Neural cell (in vitro differentiated cells): ENCODE measurements at regions not wholly inside any gene's neighbourhood (a gene's known extent, or its start where the extent isn't known, plus 50 kb on each side); places are given as distances from the start of the nearest gene placed in this dataset.

Experiments
- H2AFZ ChIP-seq: fragments of 200-600, 300-800 bp; sonication (generic), shearing (Covaris generic); 2 replicates; pipeline ENCODE4 v1.6.0; 2014; ENCODE audit warnings: low read depth, mild to moderate bottlenecking, antibody characterized with exemption, low read length, moderate library complexity
- H3F3A ChIP-seq: fragments of 200-600 bp; shearing (Covaris generic); 2 replicates; pipeline ENCODE4 v1.6.1; 2016; ENCODE audit warnings: mild to moderate bottlenecking, moderate library complexity, mixed read lengths, antibody characterized with exemption, low read length; ENCODE audit not compliant: insufficient read depth, poor library complexity, severe bottlenecking
- H3K27ac ChIP-seq: fragments of 200-600, 300-800 bp; sonication (generic), shearing (Covaris generic); 2 replicates; pipeline ENCODE4 v1.5.1; 2014; ENCODE audit warnings: mild to moderate bottlenecking, low read length, moderate library complexity
- H3K27me3 ChIP-seq: fragments of 300-800, 200-600 bp; sonication (generic), shearing (Covaris generic); 2 replicates; pipeline ENCODE4 v1.6.0; 2014; ENCODE audit warnings: mild to moderate bottlenecking, low read depth, low read length, moderate library complexity; ENCODE audit not compliant: insufficient read depth
- H3K36me3 ChIP-seq: fragments of 300-800, 200-600 bp; sonication (generic), shearing (Covaris generic); 2 replicates; pipeline ENCODE4 v1.5.1; 2014; ENCODE audit warnings: mild to moderate bottlenecking, antibody characterized with exemption, low read length, moderate library complexity; ENCODE audit not compliant: insufficient read depth
- H3K4me2 ChIP-seq: fragments of 300-800, 200-600 bp; sonication (generic), shearing (Covaris generic); 2 replicates; pipeline ENCODE4 v1.6.0; 2014; ENCODE audit warnings: mild to moderate bottlenecking, low read length
- H3K4me3 ChIP-seq: fragments of 300-800, 200-600 bp; sonication (generic), shearing (Covaris generic); 2 replicates; pipeline ENCODE4 v1.5.1; 2014; ENCODE audit warnings: mild to moderate bottlenecking, low read length, moderate library complexity
- H3K79me2 ChIP-seq: fragments of 200-600 bp; shearing (Covaris generic); replicated peaks from 2 replicates; pipeline ENCODE4 v1.6.0; 2014; ENCODE audit warnings: mild to moderate bottlenecking, low read length, moderate library complexity; ENCODE audit not compliant: insufficient read depth
- H3K9ac ChIP-seq: fragments of 300-800, 200-600 bp; sonication (generic), shearing (Covaris generic); 2 replicates; pipeline ENCODE4 v1.6.1; 2016; ENCODE audit warnings: mild to moderate bottlenecking, low read length, mixed read lengths
- H3K9me2 ChIP-seq: fragments of 200-600 bp; shearing (Covaris generic); 2 replicates; pipeline ENCODE4 v1.6.1; 2016; ENCODE audit warnings: mild to moderate bottlenecking, low read length, mixed read lengths; ENCODE audit not compliant: insufficient read depth
- H3K9me3 ChIP-seq: fragments of 200-600, 300-800 bp; sonication (generic), shearing (Covaris generic); 2 replicates; pipeline ENCODE4 v1.6.1; 2016; ENCODE audit warnings: mild to moderate bottlenecking, mixed run types, low read length, moderate library complexity, mixed read lengths
- H4K20me1 ChIP-seq: fragments of 200-600 bp; shearing (Covaris generic); 2 replicates; pipeline ENCODE4 v1.6.1; 2016; ENCODE audit warnings: mild to moderate bottlenecking, mixed run types; ENCODE audit not compliant: insufficient read depth
- EP300 ChIP-seq: fragments of 450-650 bp; conservative IDR thresholded peaks from 2 replicates; pipeline ENCODE4 v1.6.1; 2014; ENCODE audit warnings: antibody characterized with exemption, mild to moderate bottlenecking, moderate library complexity; ENCODE audit not compliant: poor library complexity, severe bottlenecking
- EZH2 ChIP-seq: fragments of 200-600, 300-800 bp; shearing (Covaris generic), sonication (generic); IDR thresholded peaks from 2 replicates; pipeline ENCODE4 v1.6.1; 2014; ENCODE audit warnings: antibody characterized with exemption, low read length, borderline replicate concordance, mild to moderate bottlenecking; ENCODE audit not compliant: insufficient read depth, poor library complexity, severe bottlenecking
- MXI1 ChIP-seq: fragments of 450-650 bp; conservative IDR thresholded peaks from 2 replicates; pipeline ENCODE4 v1.6.1; 2014; ENCODE audit warnings: antibody characterized with exemption, mild to moderate bottlenecking; ENCODE audit not compliant: poor library complexity, severe bottlenecking
- POLR2AphosphoS5 ChIP-seq: IDR thresholded peaks from 2 replicates; pipeline ENCODE4 v1.6.1; 2012
- RAD21 ChIP-seq: fragments of 450-650 bp; conservative IDR thresholded peaks from 2 replicates; pipeline ENCODE4 v1.6.1; 2014; ENCODE audit warnings: antibody characterized with exemption, mild to moderate bottlenecking, moderate library complexity
- SMC3 ChIP-seq: fragments of 450-650 bp; conservative IDR thresholded peaks from 2 replicates; pipeline ENCODE4 v1.6.1; 2014; ENCODE audit warnings: antibody characterized with exemption, mild to moderate bottlenecking, moderate library complexity; ENCODE audit not compliant: poor library complexity
- TAF1 ChIP-seq: IDR thresholded peaks from 2 replicates; pipeline ENCODE4 v1.6.1; 2012; ENCODE audit warnings: low read depth
- TF ChIP-seq, protein P1 (sequence below): fragments of 450-650 bp; IDR thresholded peaks from 2 replicates; pipeline ENCODE4 v1.5.1; 2014; ENCODE audit warnings: antibody characterized with exemption, mild to moderate bottlenecking, moderate library complexity; ENCODE audit not compliant: poor library complexity, severe bottlenecking
- TF ChIP-seq, protein P2 (sequence below): IDR thresholded peaks from 2 replicates; pipeline ENCODE4 v1.6.1; 2012; ENCODE audit warnings: borderline replicate concordance

DNA sequence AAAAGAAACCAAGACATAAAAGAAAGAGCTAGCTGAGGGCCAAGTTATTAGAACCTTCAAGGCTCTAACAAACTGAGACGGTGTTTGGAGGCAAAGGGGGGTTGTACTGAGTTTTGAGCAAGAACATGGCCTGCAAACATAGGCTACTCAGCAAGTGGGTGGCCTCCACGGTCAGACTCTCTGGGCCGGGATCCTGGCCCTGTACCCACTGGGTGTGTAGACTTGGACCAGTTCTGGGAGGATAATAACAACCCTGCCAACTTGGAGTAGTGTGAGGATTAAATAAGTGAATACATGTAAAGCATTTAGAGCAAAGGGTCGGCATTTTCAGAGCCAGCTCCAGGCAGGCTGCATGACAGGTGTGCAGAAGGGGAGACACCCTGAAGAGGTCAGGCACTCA is 56.1 kb upstream of the TNFRSF19 start:
- Histone ChIP-seq H3K4me2 (no peak overlapping the region), H3K4me3 (no peak overlapping the region), H3K9me2 (no peaks in the 10 kb centered on the region), H3K27me3 (no peaks in the 10 kb centered on the region), H4K20me1 (no peaks in the 10 kb centered on the region), H3K9me3 (no peaks in the 10 kb centered on the region), H2AFZ (no peak overlapping the region), H3F3A (no peaks in the 10 kb centered on the region), H3K9ac (no peak overlapping the region), H3K36me3 (no peaks in the 10 kb centered on the region), H3K79me2 (no peaks in the 10 kb centered on the region), H3K27ac (no peak overlapping the region)
- TF ChIP-seq MXI1 (no peak), SMC3 (no peak)
- TF ChIP-seq, protein P1, sequence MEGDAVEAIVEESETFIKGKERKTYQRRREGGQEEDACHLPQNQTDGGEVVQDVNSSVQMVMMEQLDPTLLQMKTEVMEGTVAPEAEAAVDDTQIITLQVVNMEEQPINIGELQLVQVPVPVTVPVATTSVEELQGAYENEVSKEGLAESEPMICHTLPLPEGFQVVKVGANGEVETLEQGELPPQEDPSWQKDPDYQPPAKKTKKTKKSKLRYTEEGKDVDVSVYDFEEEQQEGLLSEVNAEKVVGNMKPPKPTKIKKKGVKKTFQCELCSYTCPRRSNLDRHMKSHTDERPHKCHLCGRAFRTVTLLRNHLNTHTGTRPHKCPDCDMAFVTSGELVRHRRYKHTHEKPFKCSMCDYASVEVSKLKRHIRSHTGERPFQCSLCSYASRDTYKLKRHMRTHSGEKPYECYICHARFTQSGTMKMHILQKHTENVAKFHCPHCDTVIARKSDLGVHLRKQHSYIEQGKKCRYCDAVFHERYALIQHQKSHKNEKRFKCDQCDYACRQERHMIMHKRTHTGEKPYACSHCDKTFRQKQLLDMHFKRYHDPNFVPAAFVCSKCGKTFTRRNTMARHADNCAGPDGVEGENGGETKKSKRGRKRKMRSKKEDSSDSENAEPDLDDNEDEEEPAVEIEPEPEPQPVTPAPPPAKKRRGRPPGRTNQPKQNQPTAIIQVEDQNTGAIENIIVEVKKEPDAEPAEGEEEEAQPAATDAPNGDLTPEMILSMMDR: no peak

DNA sequence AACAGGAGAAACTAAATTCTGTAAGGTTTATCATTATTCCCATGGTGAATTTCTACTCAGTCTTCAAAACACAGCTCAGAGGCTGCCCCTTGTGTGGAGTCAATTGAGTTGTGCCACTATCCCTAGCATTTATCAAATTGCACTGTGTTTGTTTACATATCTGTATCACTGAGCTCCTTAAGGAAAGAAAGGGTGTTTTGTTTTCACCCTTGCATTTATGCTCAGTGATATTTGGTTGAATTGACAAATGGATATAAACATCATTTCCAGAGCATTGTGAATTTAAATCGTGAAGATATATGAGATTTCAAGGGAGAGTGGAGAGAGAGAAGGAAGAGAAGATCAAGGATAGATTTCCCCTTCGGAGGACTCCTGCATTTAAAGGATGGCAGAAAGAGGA is 55.1 kb upstream of the TNFRSF19 start:
- Histone ChIP-seq H4K20me1 (no peaks in the 10 kb centered on the region), H3K27me3 (no peaks in the 10 kb centered on the region), H3K27ac (no peak overlapping the region), H3K4me3 (no peak overlapping the region), H2AFZ (no peak overlapping the region), H3K36me3 (no peaks in the 10 kb centered on the region), H3K9me2 (no peaks in the 10 kb centered on the region), H3F3A (no peaks in the 10 kb centered on the region), H3K79me2 (no peaks in the 10 kb centered on the region), H3K9me3 (no peaks in the 10 kb centered on the region), H3K9ac (no peak overlapping the region), H3K4me2 (no peak overlapping the region)
- no peak for TF ChIP-seq MXI1
- TF ChIP-seq SMC3: no peak

DNA sequence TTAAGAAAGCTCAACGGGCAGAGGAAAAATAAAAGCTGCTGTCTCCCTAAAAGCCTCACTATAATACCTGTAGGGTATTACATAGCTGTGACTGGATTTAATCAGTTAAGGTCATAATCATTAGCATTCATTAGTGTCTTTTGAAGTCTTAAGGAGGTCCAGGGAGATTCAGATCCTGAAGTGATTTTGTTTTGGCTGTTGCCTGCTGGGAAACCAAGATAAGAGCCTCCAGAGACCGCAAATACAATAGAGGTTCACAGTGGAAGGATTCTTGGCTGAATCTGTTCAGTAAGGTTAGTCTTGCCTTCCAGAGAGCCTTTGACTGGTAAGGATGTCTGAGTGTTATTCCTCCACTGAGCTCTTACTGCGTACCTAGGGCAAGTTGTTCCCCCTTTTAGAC is 54.0 kb upstream of the TNFRSF19 start:
- H3K27me3 ChIP-seq: no peaks in the 10 kb centered on the region
- H3K79me2 ChIP-seq: no peaks in the 10 kb centered on the region
- no peak overlapping the region for H2AFZ ChIP-seq
- H4K20me1 ChIP-seq: no peaks in the 10 kb centered on the region
- no peak overlapping the region for H3K9ac ChIP-seq
- no peaks in the 10 kb centered on the region for H3K9me2 ChIP-seq
- no peaks in the 10 kb centered on the region for H3K36me3 ChIP-seq
- no peak overlapping the region for H3K27ac ChIP-seq
- no peaks in the 10 kb centered on the region for H3K9me3 ChIP-seq
- H3K4me2 ChIP-seq: no peak overlapping the region
- no peaks in the 10 kb centered on the region for H3F3A ChIP-seq
- no peak overlapping the region for H3K4me3 ChIP-seq
- TF ChIP-seq SMC3 (no peak), EP300 (no peak), EZH2 (no peak), TAF1 (no peak), RAD21 (no peak), POLR2AphosphoS5 (no peak)
- TF ChIP-seq, protein P2, sequence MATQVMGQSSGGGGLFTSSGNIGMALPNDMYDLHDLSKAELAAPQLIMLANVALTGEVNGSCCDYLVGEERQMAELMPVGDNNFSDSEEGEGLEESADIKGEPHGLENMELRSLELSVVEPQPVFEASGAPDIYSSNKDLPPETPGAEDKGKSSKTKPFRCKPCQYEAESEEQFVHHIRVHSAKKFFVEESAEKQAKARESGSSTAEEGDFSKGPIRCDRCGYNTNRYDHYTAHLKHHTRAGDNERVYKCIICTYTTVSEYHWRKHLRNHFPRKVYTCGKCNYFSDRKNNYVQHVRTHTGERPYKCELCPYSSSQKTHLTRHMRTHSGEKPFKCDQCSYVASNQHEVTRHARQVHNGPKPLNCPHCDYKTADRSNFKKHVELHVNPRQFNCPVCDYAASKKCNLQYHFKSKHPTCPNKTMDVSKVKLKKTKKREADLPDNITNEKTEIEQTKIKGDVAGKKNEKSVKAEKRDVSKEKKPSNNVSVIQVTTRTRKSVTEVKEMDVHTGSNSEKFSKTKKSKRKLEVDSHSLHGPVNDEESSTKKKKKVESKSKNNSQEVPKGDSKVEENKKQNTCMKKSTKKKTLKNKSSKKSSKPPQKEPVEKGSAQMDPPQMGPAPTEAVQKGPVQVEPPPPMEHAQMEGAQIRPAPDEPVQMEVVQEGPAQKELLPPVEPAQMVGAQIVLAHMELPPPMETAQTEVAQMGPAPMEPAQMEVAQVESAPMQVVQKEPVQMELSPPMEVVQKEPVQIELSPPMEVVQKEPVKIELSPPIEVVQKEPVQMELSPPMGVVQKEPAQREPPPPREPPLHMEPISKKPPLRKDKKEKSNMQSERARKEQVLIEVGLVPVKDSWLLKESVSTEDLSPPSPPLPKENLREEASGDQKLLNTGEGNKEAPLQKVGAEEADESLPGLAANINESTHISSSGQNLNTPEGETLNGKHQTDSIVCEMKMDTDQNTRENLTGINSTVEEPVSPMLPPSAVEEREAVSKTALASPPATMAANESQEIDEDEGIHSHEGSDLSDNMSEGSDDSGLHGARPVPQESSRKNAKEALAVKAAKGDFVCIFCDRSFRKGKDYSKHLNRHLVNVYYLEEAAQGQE: no peak
- TF ChIP-seq, protein P1: no peak
